Endothelial cell of umbilical vein (primary cell): ENCODE measurements at regions not wholly inside any gene's neighbourhood (a gene's known extent, or its start where the extent isn't known, plus 50 kb on each side); places are given as distances from the start of the nearest gene placed in this dataset.

Experiments used
- EZH2 ChIP-seq: IDR thresholded peaks from 2 replicates; pipeline ENCODE4 v1.6.1; 2012; ENCODE audit warnings: borderline replicate concordance, low read depth, mild to moderate bottlenecking, moderate library complexity, low read length, inconsistent platforms; ENCODE audit not compliant: severe bottlenecking
- JUN ChIP-seq: IDR thresholded peaks from 2 replicates; pipeline ENCODE4 v1.6.1; 2011; ENCODE audit warnings: borderline replicate concordance, low read depth; ENCODE audit not compliant: insufficient read length, insufficient read depth
- POLR2A ChIP-seq: IDR thresholded peaks from 2 replicates; pipeline ENCODE4 v1.6.1; 2012; ENCODE audit warnings: low read depth, mild to moderate bottlenecking, control low read depth, low read length
- TF ChIP-seq, protein P1 (sequence below), 2 donors: IDR thresholded peaks; 1 replicate in 1 of 2; 2 replicates in 1 of 2; pipeline ENCODE4 v1.5.1; 2011; ENCODE audit warnings: low read length in 2 of 2, mild to moderate bottlenecking in 2 of 2, moderate library complexity in 2 of 2, control low read depth in 1 of 2, inconsistent platforms in 1 of 2, low read depth in 1 of 2; ENCODE audit not compliant: insufficient read depth in 1 of 2; ENCODE audit errors: extremely low read depth in 1 of 2

DNA sequence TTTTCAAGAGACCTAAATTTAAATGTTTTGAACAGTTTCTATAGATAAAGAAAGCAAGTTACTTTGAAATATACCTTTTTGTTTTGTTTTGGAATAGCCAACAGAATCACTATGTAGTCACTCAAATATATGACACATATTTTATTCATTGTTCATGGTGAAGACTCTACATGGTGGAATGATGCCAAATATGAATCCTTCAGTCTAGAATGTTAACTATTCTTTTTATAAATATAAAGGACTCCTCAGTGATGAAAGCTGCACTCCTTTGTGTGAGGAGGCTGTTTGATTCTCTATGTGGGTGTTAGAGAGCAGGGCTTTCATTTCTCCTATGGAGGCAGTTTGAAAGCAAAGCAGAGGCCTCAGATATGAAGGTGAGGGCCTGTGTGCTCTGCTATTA lies 396.4 kb upstream of the LRRTM1 start:
- TF ChIP-seq, protein P1, sequence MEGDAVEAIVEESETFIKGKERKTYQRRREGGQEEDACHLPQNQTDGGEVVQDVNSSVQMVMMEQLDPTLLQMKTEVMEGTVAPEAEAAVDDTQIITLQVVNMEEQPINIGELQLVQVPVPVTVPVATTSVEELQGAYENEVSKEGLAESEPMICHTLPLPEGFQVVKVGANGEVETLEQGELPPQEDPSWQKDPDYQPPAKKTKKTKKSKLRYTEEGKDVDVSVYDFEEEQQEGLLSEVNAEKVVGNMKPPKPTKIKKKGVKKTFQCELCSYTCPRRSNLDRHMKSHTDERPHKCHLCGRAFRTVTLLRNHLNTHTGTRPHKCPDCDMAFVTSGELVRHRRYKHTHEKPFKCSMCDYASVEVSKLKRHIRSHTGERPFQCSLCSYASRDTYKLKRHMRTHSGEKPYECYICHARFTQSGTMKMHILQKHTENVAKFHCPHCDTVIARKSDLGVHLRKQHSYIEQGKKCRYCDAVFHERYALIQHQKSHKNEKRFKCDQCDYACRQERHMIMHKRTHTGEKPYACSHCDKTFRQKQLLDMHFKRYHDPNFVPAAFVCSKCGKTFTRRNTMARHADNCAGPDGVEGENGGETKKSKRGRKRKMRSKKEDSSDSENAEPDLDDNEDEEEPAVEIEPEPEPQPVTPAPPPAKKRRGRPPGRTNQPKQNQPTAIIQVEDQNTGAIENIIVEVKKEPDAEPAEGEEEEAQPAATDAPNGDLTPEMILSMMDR (IDR thresholded peaks at IDR 0.05; ENCODE audit: extremely low read depth in 1 of 2, insufficient read depth in 1 of 2, low read depth in 1 of 2, low read length in 2 of 2) = no peak
- no peak for TF ChIP-seq EZH2
- no peak for TF ChIP-seq JUN
- TF ChIP-seq POLR2A = no peak
